H1 (cell line): ENCODE measurements at regions not wholly inside any gene's neighbourhood (a gene's known extent, or its start where the extent isn't known, plus 50 kb on each side); places are given as distances from the start of the nearest gene placed in this dataset.
"Not testable (repeated sequence)": the region's sequence is repeated elsewhere in the genome, so short reads cannot be mapped to it uniquely, and the experiment has no call there.

ENCODE experiments used
- CTCF ChIA-PET: fragments of 300-600 bp; sonication (Branson Sonifier 250); formaldehyde crosslinking; loops from one replicate; lab custom pipeline; 2021; ENCODE audit not compliant: partially characterized antibody; lab: Charles Lee
- POLR2A ChIA-PET: fragments of 300-600 bp; sonication (Branson Sonifier 250); formaldehyde crosslinking; loops from one replicate; lab custom pipeline; 2021; ENCODE audit warnings: inconsistent platforms; ENCODE audit not compliant: partially characterized antibody; lab: Charles Lee
- DNase-seq, 2 experiments: peaks; one replicate each; pipeline versions ENCODE4 v3.0.0 to v3.0.0-alpha.2; 2010 to 2022; ENCODE audit warnings: low spot score in 2 of 2, low read depth in 1 of 2, mixed read lengths in 1 of 2
- FAIRE-seq: peaks from 2 replicates; lab custom pipeline; 2011; peaks lifted over from hg19 to GRCh38; lab: Jason Lieb, UNC
- H2AFZ ChIP-seq: 2 replicates; pipeline ENCODE4 v1.8.1; 2012; ENCODE audit warnings: low read length, inconsistent platforms
- H2AK5ac ChIP-seq: 2 replicates; pipeline ENCODE4 v1.6.1; 2013; ENCODE audit warnings: low read depth, low read length
- H2BK120ac ChIP-seq: replicated peaks from 2 replicates; pipeline ENCODE3; 2013; ENCODE audit warnings: low read depth, low read length, inconsistent platforms
- H2BK12ac ChIP-seq: 2 replicates; pipeline ENCODE4 v1.6.1; 2013; ENCODE audit warnings: low read depth, low read length
- H2BK15ac ChIP-seq: 2 replicates; pipeline ENCODE4 v1.6.1; 2013; ENCODE audit warnings: low read length
- H2BK20ac ChIP-seq: 2 replicates; pipeline ENCODE4 v1.6.1; 2013; ENCODE audit warnings: low read length
- H2BK5ac ChIP-seq: 2 replicates; pipeline ENCODE4 v1.6.1; 2013; ENCODE audit warnings: low read depth, low read length
- H3K14ac ChIP-seq: 2 replicates; pipeline ENCODE4 v1.6.1; 2013; ENCODE audit warnings: inconsistent platforms; ENCODE audit not compliant: insufficient read length
- H3K18ac ChIP-seq: 2 replicates; pipeline ENCODE4 v1.6.1; 2013; ENCODE audit warnings: low read length; ENCODE audit errors: extremely low read depth
- H3K23ac ChIP-seq: 2 replicates; pipeline ENCODE4 v1.6.1; 2013; ENCODE audit warnings: inconsistent platforms; ENCODE audit not compliant: insufficient read length
- H3K23me2 ChIP-seq: 2 replicates; pipeline ENCODE4 v1.6.1; 2013; ENCODE audit warnings: low read depth, low read length
- H3K27ac ChIP-seq: 2 replicates; pipeline ENCODE4 v1.6.1; 2011; ENCODE audit warnings: low read depth, low read length, inconsistent platforms
- H3K27me3 ChIP-seq, 4 experiments: replicated peaks in 1 of 4; 1 replicate in 1 of 4; 2 replicates in 3 of 4; pipeline versions ENCODE4 v1.6.1 to v1.8.1; 2011 to 2013; ENCODE audit warnings: low read length in 3 of 4, mild to moderate bottlenecking in 3 of 4, inconsistent platforms in 2 of 4, mixed read lengths in 2 of 4, moderate library complexity in 1 of 4; ENCODE audit not compliant: control insufficient read depth in 3 of 4, insufficient read depth in 3 of 4; ENCODE audit errors: extremely low read depth in 1 of 4
- H3K36me3 ChIP-seq, 4 experiments: 2 replicates each; pipeline versions ENCODE4 v1.6.1 to v1.8.1; 2011 to 2013; ENCODE audit warnings: mild to moderate bottlenecking in 4 of 4, low read length in 3 of 4, moderate library complexity in 2 of 4, control low read depth in 1 of 4, inconsistent platforms in 1 of 4; ENCODE audit not compliant: insufficient read depth in 4 of 4, control insufficient read depth in 2 of 4
- H3K4ac ChIP-seq: replicated peaks from 2 replicates; pipeline ENCODE3; 2013; ENCODE audit warnings: low read length, low read depth, mixed read lengths, inconsistent platforms; ENCODE audit not compliant: insufficient read length
- H3K4me1 ChIP-seq, 4 experiments: replicated peaks in 1 of 4; 1 replicate in 1 of 4; 2 replicates in 3 of 4; pipeline versions ENCODE4 v1.6.1 to v1.8.1; 2011 to 2013; ENCODE audit warnings: low read length in 3 of 4, inconsistent platforms in 2 of 4, mixed read lengths in 1 of 4; ENCODE audit not compliant: insufficient read depth in 4 of 4, control insufficient read depth in 3 of 4
- H3K4me2 ChIP-seq, 2 experiments: 2 replicates each; pipeline versions ENCODE4 v1.6.1 to v1.8.1; 2011 to 2013; ENCODE audit warnings: low read depth in 2 of 2, low read length in 2 of 2, control low read depth in 1 of 2, inconsistent platforms in 1 of 2, mild to moderate bottlenecking in 1 of 2; ENCODE audit not compliant: insufficient read depth in 1 of 2
- H3K4me3 ChIP-seq, 4 experiments: fragments of 200-600, 300-600 bp in 1 of 4; sonication (generic), shearing (Covaris generic), sonication (Bioruptor Twin) in 1 of 4; 2 replicates each; pipeline versions ENCODE4 v1.5.1 to v1.8.1; 2011 to 2016; ENCODE audit warnings: low read length in 4 of 4, low read depth in 3 of 4, control low read depth in 2 of 4, inconsistent platforms in 2 of 4, mild to moderate bottlenecking in 2 of 4, mixed read lengths in 1 of 4, moderate library complexity in 1 of 4; ENCODE audit not compliant: insufficient read depth in 2 of 4; ENCODE audit errors: extremely low read depth in 1 of 4
- H3K56ac ChIP-seq: replicated peaks from 2 replicates; pipeline ENCODE3; 2013; ENCODE audit warnings: low read depth, mild to moderate bottlenecking, mixed read lengths, low read length, inconsistent platforms; ENCODE audit not compliant: insufficient read length
- H3K79me1 ChIP-seq: 2 replicates; pipeline ENCODE4 v1.6.1; 2013; ENCODE audit warnings: low read depth, low read length, control low read depth
- H3K79me2 ChIP-seq, 2 experiments: 2 replicates each; pipeline versions ENCODE4 v1.6.1 to v1.8.1; 2012 to 2013; ENCODE audit warnings: low read length in 2 of 2, mild to moderate bottlenecking in 2 of 2, inconsistent platforms in 1 of 2; ENCODE audit not compliant: insufficient read depth in 2 of 2, control insufficient read depth in 1 of 2
- H3K9ac ChIP-seq, 4 experiments: replicated peaks in 1 of 4; 1 replicate in 1 of 4; 2 replicates in 3 of 4; pipeline versions ENCODE4 v1.6.1 to v1.8.1; 2011 to 2013; ENCODE audit warnings: low read depth in 3 of 4, low read length in 3 of 4, control low read depth in 2 of 4, mild to moderate bottlenecking in 2 of 4, moderate library complexity in 2 of 4, inconsistent platforms in 1 of 4; ENCODE audit errors: extremely low read depth in 1 of 4
- H3K9me3 ChIP-seq, 2 experiments: 2 replicates each; pipeline versions ENCODE4 v1.6.1 to v1.8.1; 2012 to 2013; ENCODE audit warnings: mild to moderate bottlenecking in 2 of 2, moderate library complexity in 2 of 2, control low read depth in 1 of 2, inconsistent platforms in 1 of 2, low read depth in 1 of 2, low read length in 1 of 2, mixed read lengths in 1 of 2; ENCODE audit not compliant: insufficient read depth in 2 of 2
- H4K20me1 ChIP-seq, 2 experiments: replicated peaks in 1 of 2; 2 replicates each; pipeline versions ENCODE3 to v1.8.1; 2011 to 2013; ENCODE audit warnings: inconsistent platforms in 2 of 2, low read length in 2 of 2, mild to moderate bottlenecking in 1 of 2; ENCODE audit not compliant: insufficient read depth in 2 of 2, control insufficient read depth in 1 of 2
- H4K5ac ChIP-seq: 2 replicates; pipeline ENCODE4 v1.6.1; 2013; ENCODE audit warnings: low read length, low read depth, mixed read lengths, inconsistent platforms; ENCODE audit not compliant: insufficient read length
- H4K8ac ChIP-seq: 2 replicates; pipeline ENCODE4 v1.8.0; 2013; ENCODE audit warnings: mild to moderate bottlenecking, moderate library complexity, low read length, inconsistent platforms; ENCODE audit not compliant: insufficient read depth; ENCODE audit errors: extremely low read depth
- H4K91ac ChIP-seq: replicated peaks from 2 replicates; pipeline ENCODE3; 2013; ENCODE audit warnings: low read length, mixed read lengths, inconsistent platforms; ENCODE audit not compliant: insufficient read length
- WGBS, 2 experiments: shearing (Covaris generic) in 1 of 2; methylation state at CpG; one replicate each; pipeline versions ENCODE4 v1.1.6 to v1.1.7; 2013 to 2015; ENCODE audit warnings: low lambda C conversion rate in 2 of 2, mixed read lengths in 2 of 2, inconsistent platforms in 1 of 2, low coverage in 1 of 2, missing lambda C conversion rate in 1 of 2; ENCODE audit not compliant: insufficient replicate concordance in 2 of 2, insufficient coverage in 1 of 2, insufficient read length in 1 of 2; ENCODE audit errors: extremely low coverage in 1 of 2, missing lambda C conversion rate in 1 of 2; 5-methylcytosine and 5-hydroxymethylcytosine counted together

GRCh38 chr20:25798174-25798993 lies 101.7 kb upstream of the ZNF337 start:
- WGBS, 2 experiments: no CpG with 5 or more reads among the region's 45 CpGs
- POLR2A ChIA-PET, H2BK120ac ChIP-seq, FAIRE-seq, H4K8ac ChIP-seq, H3K36me3 ChIP-seq, H2BK20ac ChIP-seq, H3K23me2 ChIP-seq, H3K79me2 ChIP-seq, H4K91ac ChIP-seq, H4K5ac ChIP-seq, H3K14ac ChIP-seq, H3K18ac ChIP-seq, H3K27me3 ChIP-seq, H3K56ac ChIP-seq, DNase-seq, H3K4ac ChIP-seq, H3K23ac ChIP-seq, CTCF ChIA-PET, H2AFZ ChIP-seq, H3K4me2 ChIP-seq, H3K79me1 ChIP-seq, H2BK5ac ChIP-seq, H2BK15ac ChIP-seq, H3K27ac ChIP-seq, H3K9ac ChIP-seq, H2AK5ac ChIP-seq, H3K4me1 ChIP-seq, H2BK12ac ChIP-seq, H3K4me3 ChIP-seq, H3K9me3 ChIP-seq, H4K20me1 ChIP-seq: not testable (repeated sequence)

- H3K4ac ChIP-seq, H3K23me2 ChIP-seq, H3K9me3 ChIP-seq, H3K18ac ChIP-seq, H3K4me1 ChIP-seq, H3K9ac ChIP-seq, H3K79me2 ChIP-seq, H2BK15ac ChIP-seq, H3K27me3 ChIP-seq, H3K79me1 ChIP-seq, H3K36me3 ChIP-seq, H2AK5ac ChIP-seq, CTCF ChIA-PET, H3K23ac ChIP-seq, H2BK12ac ChIP-seq, H2BK120ac ChIP-seq, H2BK20ac ChIP-seq, H2AFZ ChIP-seq, H3K14ac ChIP-seq, H4K91ac ChIP-seq, FAIRE-seq, H4K20me1 ChIP-seq, H4K8ac ChIP-seq, POLR2A ChIA-PET, H3K4me2 ChIP-seq, H3K4me3 ChIP-seq, DNase-seq, H3K56ac ChIP-seq, H3K27ac ChIP-seq, H2BK5ac ChIP-seq, H4K5ac ChIP-seq: not testable (repeated sequence)
- no CpG with 5 or more reads among the region's 10 CpGs for WGBS, 2 experiments
Observed at GRCh38 chr20:25797062-25797461, 100.4 kb upstream of the ZNF337 start.
